Gastrocnemius medialis (tissue), 4 donors: ENCODE measurements at regions not wholly inside any gene's neighbourhood (a gene's known extent, or its start where the extent isn't known, plus 50 kb on each side); places are given as distances from the start of the nearest gene placed in this dataset.

Experiments
- ATAC-seq, 2 donors: fragments of 150-250 bp; one replicate each; pipeline ENCODE4 v1.9.1; 2016
- DNase-seq, 2 donors: peaks; one replicate each; pipeline ENCODE4 v3.0.0-alpha.2; 2019
- H3K27ac ChIP-seq, 4 donors: fragments of 200-600 bp; sonication (generic); 1 replicate in 1 of 4; 2 replicates in 3 of 4; pipeline ENCODE4 v1.5.1; 2016 to 2018; ENCODE audit warnings: mild to moderate bottlenecking in 2 of 4, moderate library complexity in 1 of 4
- H3K27me3 ChIP-seq, 3 donors: fragments of 200-600 bp; sonication (generic) in 2 of 3; 1 replicate in 1 of 3; 2 replicates in 2 of 3; pipeline versions ENCODE4 v1.5.1 to v1.6.0; 2016 to 2019; ENCODE audit warnings: mild to moderate bottlenecking in 1 of 3, moderate library complexity in 1 of 3
- H3K36me3 ChIP-seq, 2 donors: fragments of 200-600 bp; sonication (generic) in 1 of 2; one replicate each; pipeline ENCODE4 v1.5.1; 2017 to 2018
- H3K4me1 ChIP-seq, 2 donors: fragments of 200-600 bp; sonication (generic) in 1 of 2; one replicate each; pipeline ENCODE4 v1.5.1; 2016 to 2017; ENCODE audit warnings: mild to moderate bottlenecking in 2 of 2
- H3K4me3 ChIP-seq, 4 donors: fragments of 200-600 bp; sonication (generic) in 3 of 4; 1 replicate in 1 of 4; 2 replicates in 3 of 4; pipeline ENCODE4 v1.5.1; 2016 to 2019; ENCODE audit warnings: mild to moderate bottlenecking in 2 of 4
- H3K9me3 ChIP-seq, 3 donors: fragments of 200-600 bp; sonication (generic) in 2 of 3; 1 replicate in 1 of 3; 2 replicates in 2 of 3; pipeline ENCODE4 v1.5.1; 2016 to 2019
- POLR2A ChIP-seq, 2 donors: fragments of 450-650 bp; IDR thresholded peaks; one replicate each; pipeline ENCODE4 v1.6.1; 2017; ENCODE audit warnings: antibody characterized with exemption in 2 of 2, mild to moderate bottlenecking in 2 of 2, moderate library complexity in 2 of 2
- in situ Hi-C, 4 donors: fragments of 200-750 bp; cut with MboI; loops; one replicate each; pipeline versions ENCODE4 v1.15.0 to v1.8.0; 2017; ENCODE audit warnings: low sequenced_read_pairs in 4 of 4
- intact Hi-C: fragments of 100-400 bp; cut with DNase I; formaldehyde crosslinking; loops from one replicate; pipeline ENCODE4 v1.15.1; 2023; ENCODE audit warnings: low total_unique reads
- TF ChIP-seq, protein P1 (sequence below), 5 experiments: fragments of 450-650 bp in 3 of 5; fragments of 200-600 bp in 2 of 5; sonication (generic) in 2 of 5; IDR thresholded peaks in 4 of 5; conservative IDR thresholded peaks in 1 of 5; 1 replicate in 4 of 5; 2 replicates in 1 of 5; pipeline ENCODE4 v1.5.1; 2016 to 2019; ENCODE audit warnings: antibody characterized with exemption in 5 of 5, mild to moderate bottlenecking in 3 of 5, moderate library complexity in 3 of 5

DNA sequence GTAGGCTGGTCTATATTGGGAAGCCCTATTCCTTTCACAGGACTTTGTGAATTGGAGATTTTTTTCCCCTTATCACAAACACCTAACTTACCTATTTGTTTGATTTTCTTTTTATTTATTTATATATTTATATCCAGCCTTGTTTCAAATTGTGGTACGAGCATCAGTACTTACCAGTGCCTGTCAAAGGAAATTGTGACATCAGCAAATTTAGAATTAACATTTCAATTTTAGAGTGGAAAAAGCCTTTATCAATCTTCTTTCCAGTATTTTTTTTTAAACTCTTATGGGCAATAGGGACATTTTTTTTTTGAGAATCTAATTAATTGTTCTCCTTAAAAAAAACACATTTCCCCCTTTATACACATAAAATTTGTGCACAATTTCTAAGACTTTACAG lies 790.2 kb downstream of the PRELID2 start:
- in situ Hi-C loops: no loop called here
- Histone ChIP-seq H3K27ac (no peak overlapping the region), H3K27me3 (no peaks in the 10 kb centered on the region), H3K4me3 (no peak overlapping the region), H3K4me1 (no peaks in the 10 kb centered on the region), H3K36me3 (no peaks in the 10 kb centered on the region), H3K9me3 (no peaks in the 10 kb centered on the region)
- ATAC-seq (no peak), DNase-seq (no peak)
- no peak for TF ChIP-seq POLR2A (IDR thresholded peaks at IDR 0.05)
- TF ChIP-seq, protein P1, sequence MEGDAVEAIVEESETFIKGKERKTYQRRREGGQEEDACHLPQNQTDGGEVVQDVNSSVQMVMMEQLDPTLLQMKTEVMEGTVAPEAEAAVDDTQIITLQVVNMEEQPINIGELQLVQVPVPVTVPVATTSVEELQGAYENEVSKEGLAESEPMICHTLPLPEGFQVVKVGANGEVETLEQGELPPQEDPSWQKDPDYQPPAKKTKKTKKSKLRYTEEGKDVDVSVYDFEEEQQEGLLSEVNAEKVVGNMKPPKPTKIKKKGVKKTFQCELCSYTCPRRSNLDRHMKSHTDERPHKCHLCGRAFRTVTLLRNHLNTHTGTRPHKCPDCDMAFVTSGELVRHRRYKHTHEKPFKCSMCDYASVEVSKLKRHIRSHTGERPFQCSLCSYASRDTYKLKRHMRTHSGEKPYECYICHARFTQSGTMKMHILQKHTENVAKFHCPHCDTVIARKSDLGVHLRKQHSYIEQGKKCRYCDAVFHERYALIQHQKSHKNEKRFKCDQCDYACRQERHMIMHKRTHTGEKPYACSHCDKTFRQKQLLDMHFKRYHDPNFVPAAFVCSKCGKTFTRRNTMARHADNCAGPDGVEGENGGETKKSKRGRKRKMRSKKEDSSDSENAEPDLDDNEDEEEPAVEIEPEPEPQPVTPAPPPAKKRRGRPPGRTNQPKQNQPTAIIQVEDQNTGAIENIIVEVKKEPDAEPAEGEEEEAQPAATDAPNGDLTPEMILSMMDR (IDR thresholded peaks at IDR 0.05 in 4 of 5, conservative IDR thresholded peaks at IDR 0.05 in 1 of 5): no peak
- intact Hi-C loops: no loop called here

DNA sequence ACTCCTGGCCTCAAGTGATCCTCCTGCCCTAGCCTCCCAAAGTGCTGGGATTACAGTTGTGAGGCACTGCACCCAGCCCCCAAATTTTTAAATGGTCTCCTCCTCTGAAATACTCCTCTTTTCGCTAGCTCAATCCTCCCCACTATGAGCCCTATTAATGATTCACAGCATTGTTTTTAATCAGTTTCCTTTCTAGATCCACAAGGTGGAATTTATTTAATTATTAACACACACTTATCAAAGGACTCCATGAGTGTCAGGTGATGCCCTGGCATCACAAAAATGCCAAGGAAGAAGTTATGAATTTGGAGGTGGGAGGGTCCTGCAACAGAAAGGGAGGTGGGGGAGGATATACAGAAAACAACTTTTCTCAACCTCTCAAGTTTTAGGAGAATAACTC lies 806.5 kb downstream of the PRELID2 start:
- H3K27me3 ChIP-seq: no peaks in the 10 kb centered on the region
- H3K4me3 ChIP-seq: no peak overlapping the region
- intact Hi-C loops: no loop called here
- TF ChIP-seq, protein P1 (IDR thresholded peaks at IDR 0.05 in 4 of 5, conservative IDR thresholded peaks at IDR 0.05 in 1 of 5): no peak
- H3K27ac ChIP-seq: no peak overlapping the region
- H3K4me1 ChIP-seq: no peaks in the 10 kb centered on the region
- in situ Hi-C loops: no loop called here
- no peak for DNase-seq
- ATAC-seq: no peak
- no peaks in the 10 kb centered on the region for H3K9me3 ChIP-seq
- no peaks in the 10 kb centered on the region for H3K36me3 ChIP-seq

DNA sequence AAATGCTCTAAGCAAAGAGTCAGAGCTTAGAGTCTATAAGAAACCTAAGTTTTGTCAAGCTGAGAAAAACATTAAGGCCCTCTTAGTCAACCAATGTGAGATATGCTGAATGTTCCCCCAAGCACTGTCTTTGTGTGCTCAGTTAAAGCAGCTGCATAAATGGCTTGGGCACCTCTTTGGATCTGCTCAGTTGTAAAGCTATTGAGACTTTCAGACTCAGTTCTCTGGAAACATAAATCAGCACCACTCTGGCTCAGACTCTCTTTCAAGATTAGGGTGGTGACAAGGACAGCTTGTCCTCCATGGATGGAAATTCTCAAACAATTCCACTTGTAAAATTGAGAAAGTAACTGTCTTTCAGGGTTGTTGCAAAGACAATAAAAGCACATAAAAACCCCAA lies 807.9 kb downstream of the PRELID2 start:
- no peaks in the 10 kb centered on the region for H3K4me1 ChIP-seq
- in situ Hi-C loops: no loop called here
- H3K36me3 ChIP-seq: no peaks in the 10 kb centered on the region
- no peaks in the 10 kb centered on the region for H3K27me3 ChIP-seq
- H3K27ac ChIP-seq: no peak overlapping the region
- DNase-seq: no peak
- no peak overlapping the region for H3K4me3 ChIP-seq
- ATAC-seq: no peak
- intact Hi-C loops: no loop called here
- H3K9me3 ChIP-seq: no peaks in the 10 kb centered on the region
- TF ChIP-seq, protein P1 (IDR thresholded peaks at IDR 0.05 in 4 of 5, conservative IDR thresholded peaks at IDR 0.05 in 1 of 5): no peak
- TF ChIP-seq POLR2A (IDR thresholded peaks at IDR 0.05): no peak

DNA sequence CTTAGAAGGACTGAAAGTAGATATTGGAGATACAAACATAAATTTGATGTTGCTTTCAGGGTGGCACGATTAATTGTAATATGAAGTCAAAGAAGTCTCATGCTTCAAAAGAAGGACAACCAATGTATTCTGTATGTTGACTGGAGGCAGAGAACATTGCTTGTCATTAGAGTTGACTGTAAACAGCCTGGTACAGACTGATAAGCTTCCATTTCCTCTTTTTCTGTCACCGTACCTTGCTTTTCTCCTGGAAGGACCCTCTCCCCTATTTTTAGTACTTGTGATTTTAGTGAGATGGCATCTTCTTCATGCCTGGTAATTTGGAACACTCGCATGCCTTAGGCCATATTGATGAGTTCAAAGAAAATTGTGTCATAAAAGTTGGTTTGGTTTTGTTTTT lies 809.4 kb downstream of the PRELID2 start:
- no peak overlapping the region for H3K4me3 ChIP-seq
- H3K27me3 ChIP-seq: no peaks in the 10 kb centered on the region
- DNase-seq (no peak), ATAC-seq (no peak)
- intact Hi-C loops: no loop called here
- TF ChIP-seq, protein P1 (IDR thresholded peaks at IDR 0.05 in 4 of 5, conservative IDR thresholded peaks at IDR 0.05 in 1 of 5): no peak
- no peak for TF ChIP-seq POLR2A (IDR thresholded peaks at IDR 0.05)
- H3K27ac ChIP-seq: no peak overlapping the region
- H3K36me3 ChIP-seq: no peaks in the 10 kb centered on the region
- no peaks in the 10 kb centered on the region for H3K9me3 ChIP-seq
- in situ Hi-C loops: no loop called here
- H3K4me1 ChIP-seq: no peaks in the 10 kb centered on the region

DNA sequence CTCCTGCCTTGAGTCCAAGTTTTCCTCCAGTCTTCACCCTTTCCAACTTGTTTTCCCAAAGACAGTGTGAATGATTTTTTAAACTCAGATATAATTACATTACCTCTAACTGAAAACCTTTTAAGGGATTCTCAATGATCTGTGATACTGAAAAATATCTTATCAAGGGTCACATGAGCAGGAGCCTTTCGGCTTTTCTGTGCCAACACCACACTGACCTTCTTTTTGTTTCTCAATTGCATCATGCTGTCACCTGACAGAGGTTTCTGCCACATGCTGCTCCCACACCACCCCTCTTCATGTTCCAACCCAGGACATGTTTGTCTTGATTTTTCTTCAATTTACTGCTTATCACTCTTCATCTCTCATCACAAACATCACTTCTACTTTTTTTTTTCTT lies 820.0 kb downstream of the PRELID2 start:
- Histone ChIP-seq H3K9me3 (no peaks in the 10 kb centered on the region), H3K4me3 (no peak overlapping the region), H3K27me3 (no peaks in the 10 kb centered on the region), H3K36me3 (no peaks in the 10 kb centered on the region), H3K27ac (no peak overlapping the region), H3K4me1 (no peaks in the 10 kb centered on the region)
- TF ChIP-seq POLR2A (IDR thresholded peaks at IDR 0.05): no peak
- TF ChIP-seq, protein P1 (IDR thresholded peaks at IDR 0.05 in 4 of 5, conservative IDR thresholded peaks at IDR 0.05 in 1 of 5): no peak
- ATAC-seq (no peak), DNase-seq (no peak)
- in situ Hi-C loops: no loop called here
- intact Hi-C loops: no loop called here
